MM.1S (cell line): ENCODE measurements at regions not wholly inside any gene's neighbourhood (a gene's known extent, or its start where the extent isn't known, plus 50 kb on each side); places are given as distances from the start of the nearest gene placed in this dataset.

Source experiments
- DNase-seq: peaks from one replicate; pipeline ENCODE4 v3.0.0-alpha.2; 2015
- H2AFZ ChIP-seq: fragments of 300-600 bp; sonication (generic); 2 replicates; pipeline ENCODE4 v1.6.0; 2016; ENCODE audit warnings: antibody characterized with exemption, low read length
- H3F3A ChIP-seq: fragments of 300-600 bp; sonication (generic); 2 replicates; pipeline ENCODE4 v1.6.1; 2016; ENCODE audit warnings: mild to moderate bottlenecking, antibody characterized with exemption, low read length, moderate library complexity, mixed read lengths; ENCODE audit not compliant: insufficient read depth
- H3K27ac ChIP-seq: fragments of 300-600 bp; sonication (generic); 2 replicates; pipeline ENCODE4 v1.5.1; 2016; ENCODE audit warnings: mild to moderate bottlenecking, low read length
- H3K27me3 ChIP-seq: fragments of 300-600 bp; sonication (generic); replicated peaks from 2 replicates; pipeline ENCODE4 v1.6.0; 2016; ENCODE audit warnings: low read length; ENCODE audit not compliant: insufficient read depth
- H3K36me3 ChIP-seq: fragments of 300-600 bp; sonication (generic); replicated peaks from 2 replicates; pipeline ENCODE4 v1.6.1; 2016; ENCODE audit warnings: mild to moderate bottlenecking, low read length, mixed read lengths; ENCODE audit not compliant: insufficient read depth
- H3K4me1 ChIP-seq: fragments of 300-600 bp; sonication (generic); 2 replicates; pipeline ENCODE4 v1.6.1; 2016; ENCODE audit warnings: low read length, mixed read lengths
- H3K4me2 ChIP-seq: fragments of 300-600 bp; sonication (generic); 2 replicates; pipeline ENCODE4 v1.6.0; 2016; ENCODE audit warnings: low read depth, low read length
- H3K4me3 ChIP-seq: fragments of 300-600 bp; sonication (generic); 2 replicates; pipeline ENCODE4 v1.5.1; 2016; ENCODE audit warnings: low read length, mixed read lengths
- H3K79me2 ChIP-seq: fragments of 300-600 bp; sonication (generic); 2 replicates; pipeline ENCODE4 v1.6.1; 2016; ENCODE audit warnings: mixed run types, low read length, mixed read lengths
- H3K9ac ChIP-seq: fragments of 300-600 bp; sonication (generic); 2 replicates; pipeline ENCODE4 v1.6.1; 2016; ENCODE audit warnings: low read length, mixed read lengths
- H3K9me2 ChIP-seq: fragments of 300-600 bp; sonication (generic); replicated peaks from 2 replicates; pipeline ENCODE4 v1.6.1; 2016; ENCODE audit warnings: mild to moderate bottlenecking, low read length, mixed read lengths; ENCODE audit not compliant: insufficient read depth
- H3K9me3 ChIP-seq: fragments of 300-600 bp; sonication (generic); replicated peaks from 2 replicates; pipeline ENCODE4 v1.6.1; 2016; ENCODE audit warnings: mild to moderate bottlenecking, low read length, mixed read lengths; ENCODE audit not compliant: insufficient read depth
- H4K20me1 ChIP-seq: fragments of 300-600 bp; sonication (generic); 2 replicates; pipeline ENCODE4 v1.6.1; 2016; ENCODE audit warnings: mild to moderate bottlenecking, low read length, moderate library complexity, mixed read lengths; ENCODE audit not compliant: insufficient read depth
- CTCF ChIP-seq: fragments of 300-600 bp; sonication (generic); IDR thresholded peaks from 2 replicates; pipeline ENCODE4 v1.5.1; 2016; ENCODE audit warnings: antibody characterized with exemption, low read length, mixed read lengths
- EZH2 ChIP-seq: fragments of 300-600 bp; sonication (generic); optimal IDR thresholded peaks from 2 replicates; pipeline ENCODE3; 2017; ENCODE audit warnings: low read depth, mild to moderate bottlenecking, antibody characterized with exemption, low read length, mixed read lengths
- EZH2phosphoT487 ChIP-seq: fragments of 300-600 bp; sonication (generic); IDR thresholded peaks from 2 replicates; pipeline ENCODE4 v1.6.1; 2018; ENCODE audit warnings: antibody characterized with exemption, low read length

GRCh38 chr4:119715490-119716445 is 87.2 kb upstream of the PDE5A start:
- Histone ChIP-seq H3K4me1 (no peaks in the 10 kb centered on the region), H3K27me3 (no peaks in the 10 kb centered on the region), H3K9me3 (no peaks in the 10 kb centered on the region), H3K79me2 (no peaks in the 10 kb centered on the region), H3K27ac (no peak overlapping the region), H3K36me3 (no peaks in the 10 kb centered on the region), H3K9me2 (no peaks in the 10 kb centered on the region), H3K4me3 (no peak overlapping the region), H2AFZ (no peak overlapping the region), H3F3A (no peaks in the 10 kb centered on the region), H3K9ac (no peak overlapping the region), H3K4me2 (no peak overlapping the region), H4K20me1 (no peaks in the 10 kb centered on the region)
- DNase-seq: no peak
- TF ChIP-seq EZH2phosphoT487 (no peak), CTCF (no peak), EZH2 (no peak)

GRCh38 chr4:119709418-119709817 is 80.8 kb upstream of the PDE5A start:
- Histone ChIP-seq H3K4me3 (no peak overlapping the region), H3K9ac (no peak overlapping the region), H3K27ac (no peak overlapping the region), H3K27me3 (no peaks in the 10 kb centered on the region), H3K4me2 (no peak overlapping the region), H3K79me2 (no peaks in the 10 kb centered on the region), H3K9me2 (no peaks in the 10 kb centered on the region), H3K4me1 (peaks cover 7% of the 10 kb centered on the region; the same call in 1 of the 2 replicates), H3K9me3 (no peaks in the 10 kb centered on the region), H4K20me1 (no peaks in the 10 kb centered on the region), H3F3A (no peaks in the 10 kb centered on the region), H2AFZ (no peak overlapping the region), H3K36me3 (no peaks in the 10 kb centered on the region)
- DNase-seq: no peak
- TF ChIP-seq EZH2 (no peak), EZH2phosphoT487 (no peak), CTCF (no peak)

- H3K36me3 ChIP-seq: no peaks in the 10 kb centered on the region
- H3K4me3 ChIP-seq: no peak overlapping the region
- H3K9ac ChIP-seq: no peak overlapping the region
- no peak for DNase-seq
- H3F3A ChIP-seq: no peaks in the 10 kb centered on the region
- no peaks in the 10 kb centered on the region for H3K27me3 ChIP-seq
- H3K9me2 ChIP-seq: no peaks in the 10 kb centered on the region
- no peaks in the 10 kb centered on the region for H3K79me2 ChIP-seq
- H3K4me1 ChIP-seq: peaks cover 9% of the 10 kb centered on the region; the same call in 1 of the 2 replicates
- H4K20me1 ChIP-seq: no peaks in the 10 kb centered on the region
- H3K4me2 ChIP-seq: no peak overlapping the region
- H3K27ac ChIP-seq: no peak overlapping the region
- no peak for TF ChIP-seq EZH2phosphoT487
- TF ChIP-seq CTCF: no peak
- no peak for TF ChIP-seq EZH2
- H2AFZ ChIP-seq: no peak overlapping the region
- no peaks in the 10 kb centered on the region for H3K9me3 ChIP-seq
These were observed 78.7 kb upstream of the PDE5A start for GRCh38 chr4:119707336-119707735.
